Left ventricle myocardium inferior (tissue), 1 donor: ENCODE measurements at regions not wholly inside any gene's neighbourhood (a gene's known extent, or its start where the extent isn't known, plus 50 kb on each side); places are given as distances from the start of the nearest gene placed in this dataset.

Source experiments
- DNase-seq: peaks from one replicate; pipeline ENCODE4 v3.0.0-alpha.2; 2020
- H3K27ac ChIP-seq: fragments of 200-600 bp; replicated peaks from 2 replicates; pipeline ENCODE4 v1.8.0; 2021
- H3K27me3 ChIP-seq: fragments of 200-600 bp; 2 replicates; pipeline ENCODE4 v1.8.0; 2021; ENCODE audit warnings: low read depth
- H3K36me3 ChIP-seq: fragments of 200-600 bp; 2 replicates; pipeline ENCODE4 v1.8.0; 2021
- H3K4me1 ChIP-seq: fragments of 200-600 bp; 2 replicates; pipeline ENCODE4 v1.8.0; 2021
- H3K4me3 ChIP-seq: fragments of 200-600 bp; 2 replicates; pipeline ENCODE4 v1.8.0; 2021; ENCODE audit warnings: mild to moderate bottlenecking, moderate library complexity
- H3K9me3 ChIP-seq: fragments of 200-600 bp; replicated peaks from 2 replicates; pipeline ENCODE4 v1.8.0; 2021
- CTCF ChIP-seq: fragments of 200-600 bp; IDR thresholded peaks from 2 replicates; pipeline ENCODE4 v1.8.0; 2021; ENCODE audit warnings: antibody characterized with exemption, mild to moderate bottlenecking, borderline replicate concordance
- intact Hi-C: fragments of 100-400 bp; cut with micrococcal nuclease; formaldehyde crosslinking; loops from one replicate; pipeline ENCODE4 v1.11.0; 2022
- donor health status: DM: no; HTN: yes; CAD: no; lungs with severe emphysema.

- no peak overlapping the region for H3K27ac ChIP-seq
- intact Hi-C loops: no loop called here
- H3K36me3 ChIP-seq: no peaks in the 10 kb centered on the region
- TF ChIP-seq CTCF: no peak
- no peak overlapping the region for H3K4me3 ChIP-seq
- H3K9me3 ChIP-seq: no peaks in the 10 kb centered on the region
- H3K27me3 ChIP-seq: peaks cover 60% of the 10 kb centered on the region
- DNase-seq: no peak
- no peaks in the 10 kb centered on the region for H3K4me1 ChIP-seq
Observed at GRCh38 chr7:156062286-156062685, 250.0 kb upstream of the SHH start.

- Histone ChIP-seq H3K9me3 (no peaks in the 10 kb centered on the region), H3K27ac (no peak overlapping the region), H3K27me3 (peaks cover 60% of the 10 kb centered on the region), H3K4me3 (no peak overlapping the region), H3K36me3 (no peaks in the 10 kb centered on the region), H3K4me1 (no peaks in the 10 kb centered on the region)
- TF ChIP-seq CTCF: no peak
- no peak for DNase-seq
- intact Hi-C loops: no loop called here
Observed at GRCh38 chr7:156061689-156062255, 249.5 kb upstream of the SHH start.

GRCh38 chr7:156060925-156061324, 248.7 kb upstream of the SHH start:
- Histone ChIP-seq H3K27me3 (peaks cover 56% of the 10 kb centered on the region), H3K36me3 (no peaks in the 10 kb centered on the region), H3K4me1 (no peaks in the 10 kb centered on the region), H3K9me3 (no peaks in the 10 kb centered on the region), H3K4me3 (no peak overlapping the region), H3K27ac (no peak overlapping the region)
- TF ChIP-seq CTCF: no peak
- DNase-seq: no peak
- intact Hi-C loops: no loop called here

GRCh38 chr7:156059369-156059768, 247.1 kb upstream of the SHH start:
- Histone ChIP-seq H3K27me3 (peaks cover 49% of the 10 kb centered on the region), H3K4me3 (no peak overlapping the region)
- intact Hi-C loops: no loop called here

GRCh38 chr7:156058248-156058647, 246.0 kb upstream of the SHH start:
- Histone ChIP-seq H3K4me3 (no peak overlapping the region), H3K4me1 (no peaks in the 10 kb centered on the region), H3K27me3 (peaks cover 42% of the 10 kb centered on the region), H3K27ac (no peak overlapping the region), H3K36me3 (no peaks in the 10 kb centered on the region), H3K9me3 (no peaks in the 10 kb centered on the region)
- DNase-seq: no peak
- TF ChIP-seq CTCF: no peak
- intact Hi-C loops: no loop called here

More at GRCh38 chr7:156059369-156059768, 247.1 kb upstream of the SHH start:
- DNase-seq: no peak
- Histone ChIP-seq H3K36me3 (no peaks in the 10 kb centered on the region), H3K9me3 (no peaks in the 10 kb centered on the region), H3K27ac (no peak overlapping the region), H3K4me1 (no peaks in the 10 kb centered on the region)
- TF ChIP-seq CTCF: no peak
